Pons (tissue), 1 donor: ENCODE measurements at regions not wholly inside any gene's neighbourhood (a gene's known extent, or its start where the extent isn't known, plus 50 kb on each side); places are given as distances from the start of the nearest gene placed in this dataset.
A peak's percentile ranks its signal among the peaks of the same experiment; 100 is the strongest.
"Not testable (repeated sequence)": the region's sequence is repeated elsewhere in the genome, so short reads cannot be mapped to it uniquely, and the experiment has no call there.

Source experiments
- DNase-seq: peaks from one replicate; pipeline ENCODE4 v3.0.0-alpha.2; 2016; ENCODE audit warnings: low spot score

DNA sequence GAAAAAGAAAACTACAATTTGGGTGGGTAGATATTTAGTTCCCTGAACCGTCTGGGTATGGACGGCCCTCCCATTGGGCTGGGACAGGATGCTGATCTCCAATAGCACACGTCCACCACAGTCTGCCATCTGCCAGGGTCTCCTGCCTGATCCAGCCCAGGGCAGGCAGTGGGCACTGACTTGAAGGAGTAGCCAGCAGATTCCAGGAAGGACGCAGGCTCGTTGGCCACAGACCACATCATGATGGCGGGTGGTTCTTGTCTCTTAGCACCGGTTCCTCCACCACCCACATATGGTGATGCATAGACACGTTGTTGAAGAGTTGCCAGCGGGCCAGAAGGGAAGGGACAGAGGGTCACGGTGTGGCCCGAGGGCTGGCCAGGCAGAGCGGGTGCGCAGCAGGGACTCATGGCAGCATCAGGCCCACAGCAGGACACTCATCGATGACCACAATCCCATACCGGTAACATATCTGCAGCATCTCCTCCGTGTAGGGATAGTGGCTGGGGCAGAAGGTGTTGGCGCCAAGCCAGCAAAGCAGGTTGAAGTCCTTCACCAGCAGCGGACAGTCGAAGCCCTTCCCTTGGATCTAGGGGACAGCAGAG, 155.8 kb upstream of the FAM174A start:
- not testable (repeated sequence) for DNase-seq

DNA sequence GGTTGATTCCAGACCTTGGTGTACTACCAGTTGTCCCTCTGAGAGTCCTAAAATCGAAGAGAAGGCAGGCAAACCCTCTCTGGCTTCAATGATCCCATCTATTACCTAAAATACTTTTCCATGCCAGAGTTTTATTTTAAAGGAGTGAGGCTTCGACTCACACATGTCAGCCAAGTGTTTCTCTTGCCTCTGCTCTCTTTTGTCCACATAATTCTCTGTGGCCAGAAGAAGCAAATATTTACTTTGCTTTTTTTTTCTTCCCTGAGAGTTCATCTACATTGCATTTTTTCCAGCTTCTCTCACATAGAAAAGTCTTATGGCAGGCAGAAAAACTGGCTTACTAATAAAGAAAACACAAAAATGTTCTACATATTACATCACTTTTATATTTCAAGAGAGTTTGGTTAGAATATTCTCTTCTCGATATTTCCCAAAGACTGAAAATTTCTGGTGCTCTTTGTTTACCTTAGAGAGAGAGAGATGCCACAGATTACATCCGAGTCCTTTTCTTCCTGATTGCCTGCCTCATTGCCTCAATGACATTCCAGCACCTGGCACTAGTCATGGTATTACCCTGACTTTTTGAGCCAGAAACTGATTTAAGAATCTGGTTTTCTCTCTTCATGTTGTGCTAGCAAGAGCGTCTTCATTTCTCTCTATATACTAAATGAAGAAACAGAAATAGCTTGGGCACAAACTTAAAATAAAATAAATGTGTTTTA, 170.3 kb upstream of the FAM174A start:
- not testable (repeated sequence) for DNase-seq

DNA sequence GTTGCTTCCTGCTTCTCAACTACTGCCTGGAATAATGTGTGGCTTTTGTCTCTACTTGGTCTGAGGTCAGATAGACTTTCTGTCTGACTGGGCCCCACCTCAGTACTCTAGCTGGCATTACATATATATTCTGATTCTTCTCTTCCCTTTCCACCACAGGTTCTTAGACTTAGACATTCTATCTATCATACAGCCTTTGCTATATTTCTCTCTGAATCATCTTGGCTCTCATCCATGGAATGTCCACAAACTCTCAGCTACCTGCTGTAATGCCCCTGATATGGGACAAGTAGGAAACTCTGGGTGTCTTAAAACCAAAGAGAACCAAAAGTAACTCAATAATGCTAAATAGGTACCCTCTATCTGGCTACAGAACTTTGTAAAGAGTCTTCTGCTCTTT, 170.8 kb upstream of the FAM174A start:
- not testable (repeated sequence) for DNase-seq

DNA sequence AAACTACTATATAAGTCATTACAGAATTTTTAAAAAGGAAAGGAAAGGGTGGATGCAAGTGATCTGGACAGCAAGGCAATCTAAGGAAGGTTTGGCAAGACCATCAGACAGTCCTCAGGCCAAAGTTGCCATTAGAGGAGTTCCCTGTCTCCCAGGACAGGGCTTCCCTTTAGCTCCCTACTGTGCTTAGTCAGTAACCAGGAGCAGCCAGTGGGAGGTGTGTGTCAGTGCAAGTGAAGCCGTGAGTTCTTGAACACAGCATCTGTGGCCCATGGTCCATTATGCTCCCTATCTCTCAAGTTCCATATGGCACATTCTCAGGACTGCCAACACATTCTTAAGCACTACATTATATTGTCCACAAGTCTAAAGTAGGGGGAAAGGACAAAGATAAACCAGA, 175.2 kb upstream of the FAM174A start:
- DNase-seq = not testable (repeated sequence)

DNA sequence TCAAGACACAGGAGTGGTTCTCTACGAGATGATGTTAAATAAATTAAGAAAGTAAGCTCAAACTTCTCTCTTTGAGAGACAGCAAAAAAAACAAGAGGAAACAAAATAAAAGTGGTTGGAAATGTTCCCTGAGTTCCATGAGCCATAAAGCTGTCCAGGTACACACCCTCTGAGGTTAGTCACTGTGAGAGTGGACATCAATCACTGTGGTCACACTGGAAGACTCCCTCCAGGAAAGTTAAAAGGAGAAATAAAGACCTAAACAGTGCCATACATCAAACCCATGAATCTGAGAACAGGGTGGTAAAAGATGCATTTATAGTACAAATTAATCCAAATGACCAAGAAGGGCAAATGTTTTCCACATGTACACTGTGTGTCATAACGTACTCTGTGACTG, 188.9 kb upstream of the FAM174A start:
- not testable (repeated sequence) for DNase-seq

DNA sequence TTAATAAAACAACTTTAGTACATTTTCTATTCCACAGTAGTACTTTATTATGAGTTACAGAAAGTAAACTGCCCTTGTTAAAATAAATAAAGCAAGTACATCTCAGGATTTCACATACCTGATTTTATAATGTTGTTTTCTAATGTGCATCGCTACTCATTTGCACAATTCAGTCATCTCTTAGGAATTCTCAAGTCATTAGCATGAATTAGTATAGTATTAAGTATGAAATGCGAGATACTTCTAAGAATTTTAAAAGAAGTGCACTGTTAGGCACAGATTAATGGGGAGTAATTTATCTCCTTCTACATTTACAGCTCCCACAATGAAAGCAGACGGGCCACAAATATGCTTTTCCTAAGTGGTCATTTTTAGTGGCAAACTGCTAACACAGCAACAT, 193.7 kb upstream of the FAM174A start:
- not testable (repeated sequence) for DNase-seq

DNA sequence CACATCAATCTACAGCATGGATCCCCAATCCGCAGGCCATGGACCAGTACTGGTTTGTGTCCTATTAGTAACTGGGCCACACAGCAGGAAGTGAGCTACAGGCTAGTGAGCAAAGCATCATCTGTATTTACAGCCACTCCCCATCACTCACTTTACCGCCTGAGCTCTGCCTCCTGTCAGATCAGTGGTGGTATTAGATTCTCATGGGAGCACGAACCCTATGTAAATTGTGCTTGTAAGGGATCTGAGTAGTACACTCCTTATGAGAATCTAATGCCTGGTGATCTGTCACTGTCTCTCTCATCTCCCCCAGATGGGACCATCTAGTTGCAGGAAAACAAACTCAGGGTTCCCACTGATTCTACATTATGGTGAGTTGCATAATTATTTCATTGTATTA, 212.7 kb upstream of the FAM174A start:
- DNase-seq = no peak

DNA sequence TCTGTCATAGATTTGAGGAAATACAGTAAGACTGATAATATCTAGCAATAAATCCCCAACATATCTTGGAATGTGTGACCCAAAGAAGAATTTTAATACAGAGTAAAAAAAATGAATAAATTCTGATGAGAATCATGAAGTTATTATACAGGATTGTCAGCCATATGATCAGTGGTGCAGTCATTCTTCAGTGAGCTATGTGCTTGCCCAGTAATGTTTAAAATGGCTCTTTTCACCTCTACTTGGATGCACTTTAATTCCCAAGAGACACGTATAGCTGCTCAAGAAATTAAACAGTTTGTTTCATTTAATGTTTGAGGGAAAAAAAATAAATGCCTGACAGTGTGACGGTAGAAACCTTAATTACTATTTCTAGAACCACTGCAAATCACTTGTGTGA, 215.3 kb upstream of the FAM174A start:
- no peak for DNase-seq

DNA sequence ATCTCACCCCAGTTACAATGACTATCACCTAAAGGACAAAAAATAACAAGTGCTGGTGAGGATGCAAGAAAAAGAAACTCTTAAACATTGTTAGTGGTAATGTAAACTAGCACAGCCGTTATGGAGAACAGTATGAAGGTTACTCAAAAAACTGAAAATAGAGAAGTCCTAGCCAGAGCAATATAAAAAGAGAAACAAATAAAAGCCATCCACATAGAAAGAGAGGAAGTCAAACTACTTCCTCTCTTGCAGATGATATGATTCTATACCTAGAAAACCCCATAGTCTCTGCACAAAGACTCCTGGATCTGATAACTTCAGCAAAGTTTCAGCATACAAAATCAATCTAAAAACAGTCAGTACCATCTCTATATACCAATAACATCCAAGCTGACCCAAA, 221.5 kb upstream of the FAM174A start:
- DNase-seq = no peak

DNA sequence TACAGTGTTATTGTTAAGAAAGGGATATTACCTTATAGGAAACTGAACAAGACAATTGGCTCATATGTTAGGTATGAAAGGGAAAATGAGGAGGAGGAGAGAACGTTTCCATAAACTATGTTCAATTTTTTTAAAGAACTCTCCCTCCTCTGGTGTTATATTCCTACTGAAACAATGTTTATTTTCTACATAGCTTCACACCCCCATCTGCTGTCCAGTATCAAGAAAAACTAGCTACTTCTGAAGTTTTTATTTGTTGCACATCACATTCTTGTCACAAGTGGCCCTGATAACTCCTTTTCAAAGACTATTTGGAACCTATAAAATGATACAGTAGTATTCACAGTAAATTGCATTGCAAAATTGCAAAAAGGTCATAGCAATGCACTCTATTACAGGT, 223.4 kb upstream of the FAM174A start:
- DNase-seq = no peak

DNA sequence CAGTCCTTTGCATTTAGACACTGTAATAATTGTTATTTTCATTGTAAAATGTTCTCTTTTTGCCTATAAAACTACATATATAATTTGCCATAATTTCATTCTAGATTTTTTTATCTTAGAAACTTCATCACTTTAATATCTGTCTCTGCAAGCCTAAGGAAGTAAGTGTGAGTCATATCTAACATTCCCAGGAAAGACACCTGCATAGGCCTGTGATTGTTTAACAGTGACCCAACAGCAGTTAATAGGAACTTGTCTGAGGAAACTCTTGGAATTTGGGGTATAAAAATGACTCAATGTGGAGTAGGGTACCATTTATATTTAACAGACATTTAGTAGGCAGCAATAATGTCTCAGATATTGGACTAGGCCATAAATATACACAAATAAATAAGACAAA, 229.2 kb upstream of the FAM174A start:
- DNase-seq = no peak

DNA sequence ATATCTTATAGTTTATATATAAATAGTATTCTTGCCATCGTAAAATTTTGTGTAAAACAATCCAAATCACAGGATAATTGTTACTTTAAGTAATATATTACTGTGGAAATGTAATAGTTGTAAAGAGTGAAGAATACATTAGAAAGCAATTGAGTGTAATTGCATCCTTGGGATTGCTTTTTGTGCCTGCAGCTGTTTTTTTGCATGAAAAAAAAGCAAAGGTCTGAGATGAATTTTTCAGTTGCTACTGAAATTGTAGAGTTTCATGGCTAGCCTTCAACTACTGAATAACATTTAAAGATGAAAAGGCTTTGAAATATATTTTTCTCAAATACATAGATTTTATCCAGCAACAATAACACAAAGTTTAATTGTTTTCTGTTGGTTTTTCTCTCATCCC, 232.0 kb upstream of the FAM174A start:
- DNase-seq = no peak

DNA sequence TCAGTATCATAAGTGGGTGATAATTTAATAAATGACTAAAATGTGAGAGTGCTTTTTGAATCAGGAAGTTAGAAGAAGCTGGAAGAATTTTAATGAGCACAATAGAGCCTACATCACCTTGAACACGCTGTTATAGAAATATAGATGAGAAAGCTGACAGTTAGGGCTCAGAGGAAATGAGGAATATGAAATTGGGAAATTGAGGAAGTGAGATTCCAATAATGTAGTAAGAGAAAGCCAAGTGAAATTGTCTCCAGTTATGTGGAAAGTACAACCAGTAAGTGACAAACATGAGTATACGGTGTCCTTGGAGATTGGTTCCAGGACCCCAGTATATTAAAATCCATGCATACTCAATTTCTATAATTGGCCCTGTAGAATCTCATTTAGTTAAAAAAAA, 235.9 kb upstream of the FAM174A start:
- DNase-seq = no peak

DNA sequence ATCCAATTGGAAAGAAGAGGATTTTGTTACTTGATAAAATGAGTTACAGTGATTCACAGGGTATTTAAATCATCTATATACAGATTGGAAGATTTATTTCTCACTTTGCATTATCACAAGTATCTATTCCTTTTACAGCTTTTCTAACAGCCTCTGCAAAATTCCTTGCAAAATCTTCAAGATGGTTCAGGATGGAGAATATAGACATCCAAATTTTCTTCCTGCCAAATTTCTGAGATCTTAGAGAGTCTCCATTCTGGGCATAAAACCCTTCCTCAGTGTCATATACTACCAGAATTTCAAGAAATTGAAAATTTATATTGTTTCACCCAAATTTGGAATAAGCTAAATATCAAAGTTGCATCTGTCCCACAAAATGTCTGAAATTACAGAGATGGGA, 259.1 kb upstream of the FAM174A start:
- DNase-seq = no peak

DNA sequence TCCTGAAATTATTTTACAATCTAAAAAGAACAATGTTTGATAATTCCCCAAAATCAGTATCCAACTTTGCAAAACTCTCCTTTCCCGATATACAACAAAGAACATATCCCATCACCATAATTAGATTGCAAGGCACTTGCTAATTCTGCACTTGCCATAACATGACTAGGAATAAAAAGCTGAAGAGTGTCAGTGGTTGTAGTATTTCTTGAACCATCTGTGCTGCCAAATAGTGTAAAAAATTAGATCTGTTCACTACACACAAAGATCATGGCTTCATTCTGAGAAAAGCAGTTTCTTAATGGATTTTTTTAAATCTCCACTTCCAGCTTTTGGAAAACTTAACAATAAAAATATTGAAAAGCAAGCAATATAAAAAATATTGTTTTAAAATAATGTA, 259.5 kb upstream of the FAM174A start:
- DNase-seq = no peak

DNA sequence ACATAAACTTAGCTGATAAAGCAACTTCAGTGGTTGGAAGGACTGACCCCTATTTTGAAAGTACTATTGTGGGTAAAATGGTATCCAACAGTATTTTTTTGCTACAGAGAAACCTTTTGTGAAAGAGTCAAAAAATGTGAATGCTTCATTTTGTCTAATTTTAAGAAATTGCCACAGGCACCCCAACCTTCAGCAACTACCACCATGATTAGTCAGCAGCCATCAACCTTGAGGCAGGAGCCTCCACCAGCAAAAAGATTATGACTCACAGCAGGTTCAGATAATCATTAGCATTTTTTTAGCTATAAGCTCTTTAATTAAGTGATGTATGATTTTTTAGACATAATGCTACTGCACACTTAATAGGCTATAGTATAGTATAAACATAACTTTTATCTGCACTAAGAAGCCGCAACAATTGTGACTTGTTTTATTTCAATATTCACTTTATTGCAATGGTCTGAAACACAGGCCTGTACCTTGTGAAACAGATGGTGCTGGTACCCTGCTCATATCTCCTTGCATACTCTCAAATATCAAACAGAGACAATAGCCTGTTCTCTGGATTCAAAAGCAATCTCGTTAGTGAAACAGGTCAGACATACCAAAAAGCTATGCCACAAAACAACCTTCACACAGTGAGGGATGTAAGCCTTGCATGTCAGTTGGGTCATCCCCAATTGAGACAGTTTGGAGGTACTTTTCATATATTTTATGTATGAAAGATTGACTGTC, 261.2 kb upstream of the FAM174A start:
- DNase-seq = no peak

DNA sequence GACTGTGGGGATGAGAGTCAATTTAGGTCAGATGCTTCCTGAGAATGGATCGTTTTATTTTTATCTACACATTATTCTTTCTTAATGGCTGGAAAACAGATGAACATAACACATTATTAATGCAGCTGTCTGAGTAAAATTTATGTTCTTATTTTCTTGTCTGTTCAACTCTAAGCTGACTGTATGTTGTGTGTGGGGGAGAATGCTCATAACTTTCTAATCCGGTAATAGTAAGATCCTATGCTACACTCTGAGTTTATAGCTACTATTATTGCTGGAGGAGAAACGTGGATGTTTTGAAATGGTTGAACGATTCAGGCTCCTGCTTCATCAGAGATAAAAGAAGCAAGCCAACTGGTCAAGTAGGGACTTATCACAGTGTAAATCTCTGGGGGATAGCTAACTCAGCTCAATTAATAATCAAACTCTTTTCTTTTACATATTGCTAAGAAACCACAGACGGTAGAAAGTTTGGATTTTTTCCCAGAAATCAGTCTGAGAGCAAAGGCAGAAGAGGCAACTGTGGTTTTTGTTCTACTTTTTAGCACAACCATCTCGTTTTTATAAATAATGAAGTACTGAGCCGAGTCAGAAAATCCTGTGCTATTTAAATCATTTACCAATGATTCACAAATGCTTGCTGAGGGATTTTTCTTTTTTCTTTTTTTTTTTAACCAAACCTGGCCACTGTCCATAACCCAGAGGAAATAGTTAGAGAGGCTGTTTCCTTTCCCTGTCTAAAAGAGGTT, 265.0 kb upstream of the FAM174A start:
- peak; percentile 12 for DNase-seq

DNA sequence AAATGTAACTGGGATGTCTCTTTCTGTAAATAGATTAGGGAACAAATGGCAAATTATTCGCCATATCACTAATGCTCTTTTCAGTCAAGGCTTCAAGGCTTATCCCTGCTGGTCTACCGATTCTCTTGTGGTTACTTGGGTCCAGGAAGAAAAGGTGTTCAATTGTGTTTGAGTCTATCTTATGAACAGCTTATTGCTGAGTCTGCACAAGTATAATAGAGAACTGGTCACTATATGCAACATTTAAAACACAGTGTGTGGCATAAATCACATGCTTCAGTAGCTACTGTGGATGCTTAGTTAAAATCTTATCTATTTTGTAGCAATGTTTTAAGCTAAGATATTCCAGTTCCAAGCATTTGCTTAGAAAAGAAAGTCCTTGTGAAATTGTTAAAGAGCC, 274.2 kb upstream of the FAM174A start:
- DNase-seq = no peak

DNA sequence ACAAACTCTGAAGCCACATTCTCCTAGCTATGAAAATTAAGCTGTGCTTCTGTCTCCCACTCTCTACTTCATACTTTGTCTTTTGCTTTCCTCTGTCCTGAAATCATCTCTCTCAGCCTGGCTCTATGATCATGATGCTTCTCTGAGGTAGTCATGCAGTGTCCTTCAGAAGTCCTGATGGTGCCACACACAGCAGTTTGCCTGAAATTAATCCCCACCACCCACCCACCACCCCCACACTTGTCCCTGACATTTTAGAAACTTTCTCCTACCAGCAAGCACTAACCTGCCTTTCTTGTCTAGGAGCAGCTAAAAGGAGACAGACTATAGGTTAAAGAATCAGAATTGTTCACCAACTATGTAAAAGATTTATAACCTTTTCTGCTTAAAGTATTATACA, 282.2 kb upstream of the FAM174A start:
- no peak for DNase-seq

DNA sequence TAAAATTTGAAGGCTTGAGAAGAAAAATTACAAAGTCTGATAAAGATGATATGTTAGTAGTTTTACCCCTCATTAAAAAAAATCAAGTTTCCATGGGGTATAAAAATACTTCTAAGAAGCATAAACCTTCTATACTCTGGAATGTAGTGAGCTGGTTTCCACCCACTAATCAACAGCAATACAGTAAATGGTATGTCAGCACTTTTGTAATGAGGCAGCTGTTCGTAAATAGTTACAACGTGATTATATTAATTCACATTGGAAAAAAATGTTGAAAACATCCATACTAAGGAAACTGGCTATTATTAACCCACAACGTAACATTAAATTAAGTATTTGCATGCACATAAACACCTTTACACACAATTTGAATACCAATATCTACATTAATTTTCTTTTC, 283.1 kb upstream of the FAM174A start:
- no peak for DNase-seq

DNA sequence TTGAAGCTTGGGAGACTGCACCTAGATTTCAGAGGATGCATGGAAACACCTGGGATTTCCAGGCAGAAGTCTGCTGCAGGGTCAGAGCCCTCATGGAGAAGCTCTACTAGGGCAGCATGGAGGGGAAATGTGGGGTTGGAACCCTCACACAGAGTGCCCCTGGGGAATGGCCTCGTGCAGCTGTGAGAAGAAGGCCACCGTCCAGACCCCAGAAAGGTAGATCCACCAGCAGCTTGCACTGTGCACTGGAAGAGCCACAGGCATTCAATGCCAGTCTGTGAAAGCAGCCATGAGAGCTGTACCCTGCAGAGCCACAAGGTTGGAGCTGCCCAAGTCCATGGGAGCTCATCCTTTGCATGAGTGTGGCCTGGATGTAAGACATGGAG, 285.3 kb upstream of the FAM174A start:
- no peak for DNase-seq

DNA sequence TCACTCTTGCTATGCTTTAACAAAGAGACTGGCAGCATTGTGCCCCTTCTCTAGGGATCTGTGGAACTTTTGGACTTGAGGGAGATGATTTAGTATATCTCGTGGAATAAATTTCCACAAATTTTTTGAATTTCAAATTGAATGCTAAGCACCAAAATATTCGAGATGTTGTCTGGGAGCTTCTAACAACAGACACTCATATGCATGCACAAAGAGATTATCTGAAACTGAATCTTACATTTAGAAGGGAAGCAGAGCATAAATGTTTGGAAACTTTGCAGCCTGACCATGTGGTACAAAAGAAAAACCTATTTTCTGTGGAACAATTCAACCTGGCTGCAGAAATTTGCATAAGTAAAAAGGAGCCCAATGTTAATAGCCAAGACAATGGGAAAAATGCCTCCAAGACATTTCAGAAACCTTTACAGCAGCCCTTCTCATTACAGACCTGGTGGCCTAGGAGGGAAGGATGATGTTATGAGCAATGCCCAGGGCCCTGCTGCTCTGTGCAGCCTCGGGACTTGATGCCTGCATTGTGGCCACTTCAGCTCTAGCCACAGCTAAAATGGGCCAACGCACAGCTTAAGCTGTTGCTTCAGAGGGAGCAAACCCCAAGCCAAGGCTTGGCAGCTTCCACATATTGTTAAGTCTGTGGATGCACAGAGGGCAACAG, 285.8 kb upstream of the FAM174A start:
- DNase-seq = no peak
